ENCODE measurements at regions not wholly inside any gene's neighbourhood (a gene's known extent, or its start where the extent isn't known, plus 50 kb on each side); places are given as distances from the start of the nearest gene placed in this dataset.
"Not testable (repeated sequence)": the region's sequence is repeated elsewhere in the genome, so short reads cannot be mapped to it uniquely, and the experiment has no call there.

DNA sequence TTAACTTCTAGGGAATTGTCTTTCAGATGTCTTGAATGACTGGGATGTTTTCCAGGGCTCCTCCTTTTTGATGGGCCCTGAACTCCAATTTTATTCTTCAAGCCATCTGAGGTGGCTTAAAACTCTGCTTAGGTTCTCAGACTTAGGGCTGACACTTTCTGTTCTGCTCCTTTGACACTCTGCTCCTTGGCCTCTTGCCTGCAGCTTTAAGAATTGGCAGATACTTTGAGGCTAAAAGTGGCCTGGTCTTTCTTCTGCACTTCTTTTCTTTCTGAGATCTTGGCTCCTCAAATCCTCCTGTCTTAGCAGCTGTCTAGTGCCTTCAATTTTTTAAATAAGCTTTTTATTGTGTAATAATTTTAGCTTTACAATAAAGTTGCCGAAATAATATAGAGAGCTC lies 294.6 kb downstream of the RPS6KC1 start:
- H3K4me1 ChIP-seq: no peaks in the 10 kb centered on the region
- H3K36me3 ChIP-seq: no peaks in the 10 kb centered on the region
- H3K27me3 ChIP-seq: no peaks in the 10 kb centered on the region
- DNase-seq (no peak), ATAC-seq (no peak)
- intact Hi-C loops (cut with DNase I): no loop called here
- H3K4me3 ChIP-seq: no peak overlapping the region
- peaks cover 0 to 4% (median 0%) of the 10 kb centered on the region in 11 donors for H3K9me3 ChIP-seq
- WGBS, 2 donors: 84 to 92% methylated on average over 1 of the region's 1 CpG
- TF ChIP-seq, protein P1, sequence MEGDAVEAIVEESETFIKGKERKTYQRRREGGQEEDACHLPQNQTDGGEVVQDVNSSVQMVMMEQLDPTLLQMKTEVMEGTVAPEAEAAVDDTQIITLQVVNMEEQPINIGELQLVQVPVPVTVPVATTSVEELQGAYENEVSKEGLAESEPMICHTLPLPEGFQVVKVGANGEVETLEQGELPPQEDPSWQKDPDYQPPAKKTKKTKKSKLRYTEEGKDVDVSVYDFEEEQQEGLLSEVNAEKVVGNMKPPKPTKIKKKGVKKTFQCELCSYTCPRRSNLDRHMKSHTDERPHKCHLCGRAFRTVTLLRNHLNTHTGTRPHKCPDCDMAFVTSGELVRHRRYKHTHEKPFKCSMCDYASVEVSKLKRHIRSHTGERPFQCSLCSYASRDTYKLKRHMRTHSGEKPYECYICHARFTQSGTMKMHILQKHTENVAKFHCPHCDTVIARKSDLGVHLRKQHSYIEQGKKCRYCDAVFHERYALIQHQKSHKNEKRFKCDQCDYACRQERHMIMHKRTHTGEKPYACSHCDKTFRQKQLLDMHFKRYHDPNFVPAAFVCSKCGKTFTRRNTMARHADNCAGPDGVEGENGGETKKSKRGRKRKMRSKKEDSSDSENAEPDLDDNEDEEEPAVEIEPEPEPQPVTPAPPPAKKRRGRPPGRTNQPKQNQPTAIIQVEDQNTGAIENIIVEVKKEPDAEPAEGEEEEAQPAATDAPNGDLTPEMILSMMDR (IDR thresholded peaks at IDR 0.05): no peak
- H3K27ac ChIP-seq: no peak overlapping the region

DNA sequence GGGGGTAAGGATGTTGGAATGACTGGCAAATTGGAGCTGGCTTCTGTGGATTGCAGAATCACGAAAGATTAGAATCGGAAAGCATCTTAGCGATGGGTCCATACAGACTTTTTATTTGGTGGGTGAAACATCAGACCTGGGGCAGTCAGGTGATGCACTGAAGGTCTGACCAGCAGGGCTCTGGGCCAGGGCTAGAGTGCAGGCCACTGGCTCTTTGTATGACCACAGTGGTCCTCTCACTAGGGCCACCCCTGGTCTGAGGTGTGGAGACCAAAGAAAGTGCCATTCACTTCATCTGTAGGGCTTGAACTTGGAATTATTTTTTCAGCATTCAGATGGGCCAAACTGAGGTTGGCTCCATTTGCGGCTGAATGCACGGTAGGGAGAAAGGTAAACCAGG lies 306.4 kb downstream of the RPS6KC1 start:
- Histone ChIP-seq H3K4me3 (no peak overlapping the region), H3K27ac (no peak overlapping the region), H3K36me3 (no peaks in the 10 kb centered on the region), H3K9me3 (no peaks in the 10 kb centered on the region), H3K27me3 (peaks cover 0 to 7% (median 0%) of the 10 kb centered on the region in 7 donors), H3K4me1 (no peaks in the 10 kb centered on the region)
- TF ChIP-seq, protein P1 (IDR thresholded peaks at IDR 0.05): no peak
- ATAC-seq (no peak), DNase-seq (no peak)
- WGBS, 2 donors: 94 to 95% methylated on average over 5 of the region's 5 CpGs
- intact Hi-C loops (cut with DNase I): no loop called here

DNA sequence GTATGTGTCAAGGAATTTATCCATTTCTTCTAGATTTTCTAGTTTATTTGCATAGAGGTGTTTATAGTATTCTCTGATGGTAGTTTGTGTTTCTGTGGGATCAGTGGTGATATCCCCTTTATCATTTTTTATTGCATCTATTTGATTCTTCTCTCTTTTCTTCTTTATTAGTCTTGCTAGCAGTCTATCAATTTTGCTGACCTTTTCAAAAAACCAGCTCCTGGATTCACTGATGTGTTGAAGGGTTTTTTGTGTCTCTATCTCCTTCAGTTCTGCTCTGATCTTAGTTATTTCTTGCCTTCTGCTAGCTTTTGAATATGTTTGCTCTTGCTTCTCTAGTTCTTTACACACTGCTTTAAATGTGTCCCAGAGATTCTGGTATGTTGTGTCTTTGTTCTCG lies 307.3 kb downstream of the RPS6KC1 start:
- H3K9me3 ChIP-seq; ATAC-seq; H3K36me3 ChIP-seq; H3K4me3 ChIP-seq; H3K4me1 ChIP-seq; H3K27me3 ChIP-seq; intact Hi-C loops (cut with DNase I); DNase-seq; H3K27ac ChIP-seq: not testable (repeated sequence)
- 80 to 89% methylated on average over 1 of the region's 1 CpG for WGBS, 2 donors

DNA sequence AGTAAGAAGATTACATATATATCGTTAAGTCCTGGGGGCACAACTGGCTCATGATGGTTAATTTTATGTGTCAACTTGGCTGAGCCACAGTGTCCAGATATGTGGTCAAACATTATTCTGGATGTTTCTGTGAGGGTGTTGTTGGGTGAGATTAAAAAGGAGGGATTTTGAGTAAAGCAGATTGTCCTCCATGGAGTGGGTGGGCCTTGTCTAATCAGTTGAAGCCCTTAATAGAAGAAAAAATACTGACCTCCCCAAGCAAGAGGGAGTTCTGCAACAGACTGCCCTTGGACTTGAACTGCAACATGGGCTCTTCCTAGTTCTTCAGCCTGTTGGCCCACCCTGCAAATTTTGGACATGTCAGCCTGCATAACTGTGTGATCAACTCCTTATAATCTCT lies 311.6 kb downstream of the RPS6KC1 start:
- intact Hi-C loops (cut with DNase I): no loop called here
- 92 to 98% methylated on average over 1 of the region's 1 CpG for WGBS, 2 donors
- TF ChIP-seq, protein P1 (IDR thresholded peaks at IDR 0.05): no peak
- H3K36me3 ChIP-seq: no peaks in the 10 kb centered on the region
- ATAC-seq (no peak), DNase-seq (no peak)
- H3K27ac ChIP-seq: no peak overlapping the region
- no peaks in the 10 kb centered on the region for H3K27me3 ChIP-seq
- no peaks in the 10 kb centered on the region for H3K9me3 ChIP-seq
- no peak overlapping the region for H3K4me3 ChIP-seq
- no peaks in the 10 kb centered on the region for H3K4me1 ChIP-seq

DNA sequence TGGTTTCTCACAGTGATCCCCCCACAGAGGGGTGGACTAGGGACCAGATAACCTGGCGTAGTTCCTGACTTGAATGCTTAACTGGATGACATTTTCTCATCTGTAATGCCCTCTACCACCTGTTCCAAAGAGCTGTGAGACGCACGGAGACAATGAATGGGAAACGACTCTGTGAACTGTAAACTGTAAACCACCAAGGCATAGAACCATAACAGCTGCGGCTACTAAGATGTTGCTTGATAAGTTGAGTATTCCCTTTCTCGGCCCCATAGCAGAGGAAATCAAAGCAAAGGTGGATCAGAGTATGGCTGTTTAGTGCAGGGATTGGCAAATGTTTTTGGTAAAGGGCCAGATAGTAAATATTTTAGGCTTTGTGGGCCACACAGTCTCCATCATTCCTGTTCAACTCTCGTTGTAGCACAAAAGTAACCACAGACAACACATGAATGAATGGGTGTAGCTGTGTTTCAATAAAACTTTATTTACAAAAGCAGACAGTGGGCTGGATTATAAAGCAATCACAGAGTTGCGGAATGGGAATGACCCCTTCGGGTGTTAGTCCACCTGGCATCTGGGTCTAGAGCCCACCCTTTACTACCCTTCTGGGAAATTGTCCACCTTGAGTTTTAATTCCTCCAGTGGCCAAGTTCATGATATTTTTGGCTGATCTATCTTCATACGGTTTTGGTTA lies 315.2 kb downstream of the RPS6KC1 start:
- no peaks in the 10 kb centered on the region for H3K27me3 ChIP-seq
- intact Hi-C loops (cut with DNase I): no loop called here
- no peak overlapping the region for H3K4me3 ChIP-seq
- TF ChIP-seq, protein P1 (IDR thresholded peaks at IDR 0.05): no peak
- no peaks in the 10 kb centered on the region for H3K4me1 ChIP-seq
- no peaks in the 10 kb centered on the region for H3K9me3 ChIP-seq
- DNase-seq (no peak), ATAC-seq (no peak)
- no peaks in the 10 kb centered on the region for H3K36me3 ChIP-seq
- no peak overlapping the region for H3K27ac ChIP-seq
- 85 to 87% methylated on average over 10 of the region's 10 CpGs for WGBS, 2 donors
